HepG2 (cell line): ENCODE measurements at regions not wholly inside any gene's neighbourhood (a gene's known extent, or its start where the extent isn't known, plus 50 kb on each side); places are given as distances from the start of the nearest gene placed in this dataset.

ENCODE experiments used
- ATAC-seq: fragments of 200-7000 bp; cut with Tn5 transposase; 3 replicates; pipeline ENCODE4 v1.9.1; 2020; ENCODE audit warnings: mild to moderate bottlenecking, moderate library complexity
- BruUV-seq: library from RNA; stranded (reverse); fragments of 400-500 nt; replicated peaks from 2 replicates; lab custom pipeline; 2021; lab: Mats Ljungman, UMichigan
- CTCF ChIA-PET: fragments of 300-600 bp; formaldehyde crosslinking; extraction: SDS; loops from one replicate; lab custom pipeline; 2021; ENCODE audit warnings: low total read pairs, inconsistent platforms, low intra/inter-chr PET ratio; lab: Yijun Ruan, JAX
- POLR2A ChIA-PET: fragments of 350-600 bp; sonication (Branson Sonifier 250); formaldehyde crosslinking; loops from one replicate; lab custom pipeline; 2020; ENCODE audit warnings: antibody characterized with exemption, inconsistent platforms; lab: Yijun Ruan, JAX
- DNase-seq: peaks from one replicate; pipeline ENCODE4 v3.0.0-alpha.2; 2015; ENCODE audit warnings: low spot score
- FAIRE-seq: peaks from 3 replicates; lab custom pipeline; 2011; peaks lifted over from hg19 to GRCh38; lab: Jason Lieb, UNC
- H2AFZ ChIP-seq: one replicate; pipeline ENCODE4 v1.6.1; 2011; ENCODE audit warnings: low read length, inconsistent platforms
- H3K27ac ChIP-seq: fragments of 300-600 bp; 3 replicates; pipeline ENCODE4 v1.8.0; 2011; ENCODE audit warnings: mixed run types, mild to moderate bottlenecking, mixed read lengths, low read length, inconsistent platforms; ENCODE audit not compliant: insufficient read depth; ENCODE audit errors: extremely low read length
- H3K27me3 ChIP-seq, 2 experiments: fragments of 200-600 bp in 1 of 2; 2 replicates in 1 of 2; 3 replicates in 1 of 2; pipeline versions ENCODE4 v1.6.0 to v1.8.0; 2011; ENCODE audit warnings: low read length in 2 of 2, mild to moderate bottlenecking in 2 of 2, moderate library complexity in 2 of 2, inconsistent platforms in 1 of 2; ENCODE audit not compliant: insufficient read depth in 2 of 2, control insufficient read depth in 1 of 2
- H3K36me3 ChIP-seq, 2 experiments: fragments of 200-600 bp in 1 of 2; replicated peaks in 1 of 2; 2 replicates in 1 of 2; 3 replicates in 1 of 2; pipeline versions ENCODE4 v1.5.1 to v1.8.0; 2011; ENCODE audit warnings: low read length in 2 of 2, inconsistent platforms in 1 of 2; ENCODE audit not compliant: insufficient read depth in 2 of 2, control insufficient read depth in 1 of 2
- H3K4me1 ChIP-seq: 2 replicates; pipeline ENCODE4 v1.5.1; 2012; ENCODE audit warnings: low read length, inconsistent platforms; ENCODE audit not compliant: insufficient read depth
- H3K4me2 ChIP-seq: 2 replicates; pipeline ENCODE4 v1.6.0; 2011; ENCODE audit warnings: low read depth, low read length, inconsistent platforms
- H3K4me3 ChIP-seq, 3 experiments: fragments of 200-600 bp in 1 of 3; sonication (generic), shearing (Covaris generic) in 1 of 3; replicated peaks in 1 of 3; 2 replicates each; pipeline ENCODE4 v1.5.1; 2011 to 2016; ENCODE audit warnings: low read length in 3 of 3, inconsistent platforms in 2 of 3, low read depth in 2 of 3, mild to moderate bottlenecking in 2 of 3, control low read depth in 1 of 3, mixed read lengths in 1 of 3; ENCODE audit not compliant: insufficient read depth in 1 of 3
- H3K79me2 ChIP-seq: one replicate; pipeline ENCODE4 v1.6.1; 2011; ENCODE audit warnings: low read length, inconsistent platforms; ENCODE audit not compliant: insufficient read depth
- H3K9ac ChIP-seq: 2 replicates; pipeline ENCODE4 v1.6.0; 2011; ENCODE audit warnings: mild to moderate bottlenecking, low read depth, low read length, inconsistent platforms; ENCODE audit not compliant: insufficient read depth
- H3K9me3 ChIP-seq: 2 replicates; pipeline ENCODE4 v1.5.1; 2012; ENCODE audit warnings: mild to moderate bottlenecking, low read length
- H4K20me1 ChIP-seq: 2 replicates; pipeline ENCODE4 v1.6.0; 2011; ENCODE audit warnings: inconsistent platforms, mild to moderate bottlenecking, low read length, moderate library complexity; ENCODE audit not compliant: insufficient read depth
- ARNTL ChIP-seq: sonication (generic); formaldehyde crosslinking; IDR thresholded peaks from 2 replicates; pipeline ENCODE4 v1.4.0; 2020; ENCODE audit warnings: mild to moderate bottlenecking, missing genetic modification reagents
- BRD4 ChIP-seq: sonication (generic); formaldehyde crosslinking; IDR thresholded peaks from 2 replicates; pipeline ENCODE4 v1.4.0; 2020; ENCODE audit warnings: missing genetic modification reagents
- DNMT3B ChIP-seq: conservative IDR thresholded peaks from 2 replicates; pipeline ENCODE4 v1.6.1; 2016; ENCODE audit warnings: missing biosample characterization, control low read depth
- ZNF207 ChIP-seq: fragments of 450-650 bp; IDR thresholded peaks from 2 replicates; pipeline ENCODE4 v1.6.1; 2016; ENCODE audit warnings: antibody characterized with exemption, borderline replicate concordance
- ZNF331 ChIP-seq: sonication (generic); formaldehyde crosslinking; IDR thresholded peaks from 2 replicates; pipeline ENCODE4 v1.4.0; 2020; ENCODE audit warnings: missing genetic modification reagents
- ZSCAN20 ChIP-seq: sonication (generic); formaldehyde crosslinking; IDR thresholded peaks from 2 replicates; pipeline ENCODE4 v1.4.0; 2020; ENCODE audit warnings: missing genetic modification reagents, mild to moderate bottlenecking, borderline replicate concordance
- WGBS: methylation state at CpG from one replicate; pipeline ENCODE4 v1.1.6; 2017; ENCODE audit warnings: low lambda C conversion rate; 5-methylcytosine and 5-hydroxymethylcytosine counted together
- in situ Hi-C: cut with HindIII; loops from 2 replicates; pipeline ENCODE4 v1.10.0; 2017; ENCODE audit warnings: low pct_unique_long_range_greater_than_20kb; ENCODE audit not compliant: extremely low pct_ligation_motif_present
- intact Hi-C: fragments of 100-400 bp; cut with micrococcal nuclease; formaldehyde crosslinking; loops from one replicate; pipeline ENCODE4 v1.10.0; 2022; ENCODE audit not compliant: unreplicated experiment
- TF ChIP-seq, protein P1 (sequence below): sonication (generic); formaldehyde crosslinking; IDR thresholded peaks from 2 replicates; pipeline ENCODE4 v1.5.0; 2020; ENCODE audit warnings: missing genetic modification reagents

DNA sequence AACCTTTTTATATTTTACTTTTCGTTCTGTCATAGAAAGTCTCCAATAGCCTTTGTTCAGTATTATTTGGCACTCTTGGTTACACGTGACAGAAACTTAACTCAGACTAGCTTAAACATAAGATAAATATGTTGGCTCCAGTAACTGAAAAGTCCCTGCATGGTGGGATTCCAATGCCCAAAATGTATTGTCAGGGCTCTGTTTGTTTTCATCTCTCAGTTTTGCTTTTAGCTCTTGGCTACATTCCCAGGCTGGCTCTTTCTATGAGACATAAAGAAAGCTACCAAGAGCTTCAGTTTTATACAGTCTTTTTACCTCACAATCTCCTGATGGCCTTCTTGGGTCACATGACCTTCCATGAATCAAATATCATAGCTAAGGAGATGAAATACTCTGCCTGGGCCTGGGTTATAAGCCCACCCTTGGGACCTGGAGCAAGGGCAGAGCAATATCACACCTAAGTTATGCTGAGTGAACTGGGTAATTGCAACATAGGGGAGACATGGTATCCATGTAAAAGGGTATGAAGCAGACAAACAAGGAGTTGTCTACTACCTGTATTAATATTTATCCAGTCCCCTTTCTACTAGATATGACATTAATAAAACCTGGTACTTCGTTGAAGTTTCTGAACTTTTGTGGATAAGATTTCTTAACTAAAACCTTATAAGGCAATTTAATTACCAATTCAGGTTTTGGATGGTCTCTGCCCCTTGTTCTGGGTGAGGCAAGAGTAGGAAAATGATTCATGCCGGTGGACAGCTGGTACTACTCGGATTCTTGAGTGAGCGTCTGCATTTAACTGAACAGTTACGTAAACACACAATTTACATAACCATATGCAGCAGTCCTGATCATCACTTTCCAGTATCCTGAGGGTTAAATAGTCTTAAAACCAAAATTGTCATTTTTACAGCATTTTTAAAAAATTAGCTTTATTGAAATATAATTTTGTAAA, 442.3 kb downstream of the GPATCH2 start:
- H3K4me1 ChIP-seq, result no peaks in the 10 kb centered on the region
- intact Hi-C loops (no loop called here), in situ Hi-C loops (no loop called here)
- H3K9me3 ChIP-seq, result peaks cover 37% of the 10 kb centered on the region
- 14% methylated on average over 7 of the region's 7 CpGs for WGBS
- CTCF ChIA-PET, result no interaction called here
- H3K27me3 ChIP-seq, result no peaks in the 10 kb centered on the region
- no peaks in the 10 kb centered on the region for H3K79me2 ChIP-seq
- DNase-seq, result no peak
- ATAC-seq, result no peak
- H3K4me3 ChIP-seq, result no peak overlapping the region
- POLR2A ChIA-PET, result no interaction called here
- no peak for FAIRE-seq
- H3K4me2 ChIP-seq, result no peak overlapping the region
- no TSS peak for BruUV-seq
- H4K20me1 ChIP-seq, result no peaks in the 10 kb centered on the region
- no peak overlapping the region for H3K9ac ChIP-seq
- H3K36me3 ChIP-seq, result no peaks in the 10 kb centered on the region
- H2AFZ ChIP-seq, result no peak overlapping the region
- no peak overlapping the region for H3K27ac ChIP-seq
- TF ChIP-seq, protein P1, sequence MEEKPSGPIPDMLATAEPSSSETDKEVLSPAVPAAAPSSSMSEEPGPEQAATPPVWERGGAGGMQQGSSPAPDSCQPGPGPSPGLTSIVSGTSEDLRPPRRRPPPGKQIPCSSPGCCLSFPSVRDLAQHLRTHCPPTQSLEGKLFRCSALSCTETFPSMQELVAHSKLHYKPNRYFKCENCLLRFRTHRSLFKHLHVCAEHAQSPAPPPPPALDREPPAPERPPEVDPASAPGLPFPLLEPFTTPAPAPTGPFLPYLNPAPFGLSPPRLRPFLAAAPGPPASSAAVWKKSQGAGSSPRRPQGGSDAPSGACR (CRISPR knock-in tag), result no peak
- no peak for TF ChIP-seq ARNTL (CRISPR knock-in tag)
- TF ChIP-seq DNMT3B, result no peak
- TF ChIP-seq BRD4, result no peak
- TF ChIP-seq ZSCAN20 (CRISPR knock-in tag), result no peak

DNA sequence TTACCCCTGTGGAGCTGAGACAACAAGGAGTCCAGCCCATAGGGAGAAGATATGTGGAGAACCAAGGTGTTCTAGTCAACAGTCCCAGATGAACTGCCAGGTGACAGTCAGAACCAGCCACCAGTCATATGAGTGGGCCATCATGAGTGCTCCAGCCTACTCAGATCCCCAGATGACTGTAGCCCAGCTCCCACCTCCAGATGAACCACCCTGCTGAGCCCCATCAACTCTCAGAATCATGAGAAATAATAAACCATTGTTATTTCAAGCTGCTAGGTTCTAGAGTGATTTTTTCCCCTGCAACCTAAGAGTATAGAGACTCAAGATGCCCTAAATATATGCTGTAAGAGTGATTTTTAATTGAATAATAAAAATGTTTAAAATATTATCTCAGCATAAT, 444.2 kb downstream of the GPATCH2 start:
- intact Hi-C loops (no loop called here), in situ Hi-C loops (no loop called here)
- no peak overlapping the region for H3K27ac ChIP-seq
- ATAC-seq, result no peak
- H3K4me2 ChIP-seq, result no peak overlapping the region
- no peaks in the 10 kb centered on the region for H3K27me3 ChIP-seq
- no peak for DNase-seq
- no peaks in the 10 kb centered on the region for H3K79me2 ChIP-seq
- ChIA-PET POLR2A (no interaction called here), CTCF (no interaction called here)
- no peaks in the 10 kb centered on the region for H3K36me3 ChIP-seq
- no peak for FAIRE-seq
- no peaks in the 10 kb centered on the region for H4K20me1 ChIP-seq
- H3K4me3 ChIP-seq, result no peak overlapping the region
- TF ChIP-seq ZNF331 (CRISPR knock-in tag) (peak; percentile 85), ZNF207 (no peak)
- no peaks in the 10 kb centered on the region for H3K4me1 ChIP-seq
- H3K9ac ChIP-seq, result no peak overlapping the region
- no peak overlapping the region for H2AFZ ChIP-seq
- BruUV-seq, result no TSS peak
- peaks cover 42% of the 10 kb centered on the region for H3K9me3 ChIP-seq
